ENCODE measurements at regions not wholly inside any gene's neighbourhood (a gene's known extent, or its start where the extent isn't known, plus 50 kb on each side); places are given as distances from the start of the nearest gene placed in this dataset.

- Histone ChIP-seq H4K5ac (ENCODE audit: low read depth, low read length) (no peak overlapping the region), H3K4me3 (ENCODE audit: insufficient read depth, low read depth, low read length) (no peak overlapping the region), H3K27me3 (ENCODE audit: control insufficient read depth, insufficient read depth, low read length) (no peaks in the 10 kb centered on the region), H3K4ac (ENCODE audit: low read depth, low read length) (peak overlapping the region; percentile 85), H3K23ac (ENCODE audit: low read depth, low read length) (no peak overlapping the region), H4K20me1 (ENCODE audit: insufficient read depth, low read length) (no peaks in the 10 kb centered on the region), H3K79me1 (ENCODE audit: low read depth in 1 of 2, low read length in 2 of 2) (no peaks in the 10 kb centered on the region), H3K18ac (ENCODE audit: low read depth, low read length) (peak overlapping the region; percentile 54; the same call in 1 of the 2 replicates), H2AFZ (replicated peaks; ENCODE audit: low read length, poor library complexity) (no peak overlapping the region), H2BK20ac (ENCODE audit: low read depth, low read length) (peak overlapping the region; percentile 85), H4K91ac (ENCODE audit: insufficient read depth, low read depth, low read length) (peak overlapping the region; percentile 49), H2BK15ac (ENCODE audit: low read depth, low read length) (peak overlapping the region; percentile 58; the same call in 1 of the 3 replicates), H3K27ac (ENCODE audit: insufficient read depth, low read length) (no peak overlapping the region), H3K56ac (ENCODE audit: extremely low read depth, insufficient read depth, low read length) (no peak overlapping the region), H3K9ac (ENCODE audit: low read depth, low read length) (no peak overlapping the region), H4K8ac (ENCODE audit: low read depth in 2 of 2, low read length in 2 of 2) (peak overlapping the region in 1 of 2 experiments; percentile 34; a peak in 2 of 4 replicates), H3K4me2 (ENCODE audit: low read depth, low read length) (no peak overlapping the region), H2AK9ac (replicated peaks; ENCODE audit: low read depth, low read length, poor library complexity) (no peak overlapping the region), H3K14ac (replicated peaks; ENCODE audit: low read depth, low read length) (no peak overlapping the region), H2BK120ac (ENCODE audit: low read depth, low read length) (peak overlapping the region; percentile 76), H2BK5ac (ENCODE audit: low read depth, low read length, poor library complexity, severe bottlenecking) (peak overlapping the region; percentile 94), H3K9me3 (ENCODE audit: control insufficient read depth, insufficient read depth, low read length) (no peaks in the 10 kb centered on the region), H3K9me1 (ENCODE audit: insufficient read depth, low read length) (peaks cover 2% of the 10 kb centered on the region; the same call in 1 of the 2 replicates), H3K36me3 (ENCODE audit: control insufficient read depth, insufficient read depth, low read length) (no peaks in the 10 kb centered on the region), H3K4me1 (ENCODE audit: control insufficient read depth, insufficient read depth, low read length) (peaks cover 6% of the 10 kb centered on the region), H2AK5ac (ENCODE audit: low read depth, low read length) (peak overlapping the region; percentile 89; the same call in 1 of the 2 replicates)
- intact Hi-C loops (cut with micrococcal nuclease) = loop anchor here (5.0 kb wide), 1 partner anchor 167 kb away; the partner anchor contains the start of gene SPRED1
- ChIA-PET POLR2A (ENCODE audit: unreplicated experiment) (no interaction called here), CTCF (no interaction called here)
- TF ChIP-seq RCOR1 (IDR thresholded peaks at IDR 0.05; ENCODE audit: insufficient replicate concordance, low read length) (no peak), MAFK (IDR thresholded peaks at IDR 0.05; ENCODE audit: low read depth, low read length) (peak; percentile 24)
- BruUV-seq (replicated peaks) = no TSS peak
- no peak for ATAC-seq (ENCODE audit: low read depth)
- no peak for DNase-seq
- dilution Hi-C loops (cut with HindIII; ENCODE audit: low sequenced_read_pairs, unreplicated experiment) = no loop called here
- in situ Hi-C loops (cut with MboI; ENCODE audit: low sequenced_read_pairs) = no loop called here
- 100% methylated on average over 1 of the region's 7 CpGs; no CpG with 5 or more reads in 1 of the 2 experiments for WGBS, 2 experiments (ENCODE audit: extremely low coverage in 2 of 2, insufficient read length in 1 of 2)
Observed at GRCh38 chr15:38085114-38085513, 150.7 kb downstream of the TMCO5A start.

Data from IMR-90 (cell line).